ENCODE measurements at regions not wholly inside any gene's neighbourhood (a gene's known extent, or its start where the extent isn't known, plus 50 kb on each side); places are given as distances from the start of the nearest gene placed in this dataset.

DNA sequence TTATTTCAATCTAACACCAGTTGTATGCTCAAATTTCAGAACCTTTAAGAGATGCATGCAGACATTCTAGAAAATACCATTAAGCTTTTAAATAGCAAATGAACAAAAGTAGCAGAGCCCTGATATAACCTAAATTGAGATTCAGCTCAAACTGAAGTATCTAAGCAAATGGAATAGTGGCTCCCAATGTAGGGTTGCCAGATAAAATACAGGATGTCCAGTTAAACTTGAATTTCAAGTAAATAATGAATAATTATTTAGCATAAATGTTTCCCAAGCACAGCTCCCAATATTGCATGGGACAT, 171.1 kb upstream of the ATP11B start:
- POLR2A ChIA-PET = no interaction called here

GRCh38 chr3:182626484-182627467, 166.5 kb upstream of the ATP11B start:
- POLR2A ChIA-PET = no interaction called here
- TF ChIP-seq, protein P1, sequence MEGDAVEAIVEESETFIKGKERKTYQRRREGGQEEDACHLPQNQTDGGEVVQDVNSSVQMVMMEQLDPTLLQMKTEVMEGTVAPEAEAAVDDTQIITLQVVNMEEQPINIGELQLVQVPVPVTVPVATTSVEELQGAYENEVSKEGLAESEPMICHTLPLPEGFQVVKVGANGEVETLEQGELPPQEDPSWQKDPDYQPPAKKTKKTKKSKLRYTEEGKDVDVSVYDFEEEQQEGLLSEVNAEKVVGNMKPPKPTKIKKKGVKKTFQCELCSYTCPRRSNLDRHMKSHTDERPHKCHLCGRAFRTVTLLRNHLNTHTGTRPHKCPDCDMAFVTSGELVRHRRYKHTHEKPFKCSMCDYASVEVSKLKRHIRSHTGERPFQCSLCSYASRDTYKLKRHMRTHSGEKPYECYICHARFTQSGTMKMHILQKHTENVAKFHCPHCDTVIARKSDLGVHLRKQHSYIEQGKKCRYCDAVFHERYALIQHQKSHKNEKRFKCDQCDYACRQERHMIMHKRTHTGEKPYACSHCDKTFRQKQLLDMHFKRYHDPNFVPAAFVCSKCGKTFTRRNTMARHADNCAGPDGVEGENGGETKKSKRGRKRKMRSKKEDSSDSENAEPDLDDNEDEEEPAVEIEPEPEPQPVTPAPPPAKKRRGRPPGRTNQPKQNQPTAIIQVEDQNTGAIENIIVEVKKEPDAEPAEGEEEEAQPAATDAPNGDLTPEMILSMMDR (IDR thresholded peaks at IDR 0.05; ENCODE audit: control extremely low read depth, extremely low read depth, low read depth, missing control alignments) = no peak
- no peak for DNase-seq (ENCODE audit: extremely low spot score)
- CTCF ChIA-PET = interaction anchor here (2.2 to 3.3 kb wide), 2 partner anchors 11 to 12 kb away, joined by 7 to 11 read pairs; no protein-coding TSS in a partner anchor

More for the DNA sequence above, 171.1 kb upstream of the ATP11B start:
- DNase-seq (ENCODE audit: extremely low spot score) = no peak
- TF ChIP-seq, protein P1 (IDR thresholded peaks at IDR 0.05; ENCODE audit: control extremely low read depth, extremely low read depth, low read depth, missing control alignments) = no peak
- CTCF ChIA-PET = interaction anchor here (1.7 to 2.4 kb wide), 3 partner anchors 10 to 23 kb away, joined by 4 to 7 read pairs (median 5); no protein-coding TSS in a partner anchor

- TF ChIP-seq, protein P1 (IDR thresholded peaks at IDR 0.05; ENCODE audit: control extremely low read depth, extremely low read depth, low read depth, missing control alignments) = no peak
- POLR2A ChIA-PET = no interaction called here
- CTCF ChIA-PET = interaction anchor here (1.0 to 1.3 kb wide), 3 partner anchors 7 to 55 kb away, joined by 3 to 4 read pairs (median 3); no protein-coding TSS in a partner anchor
- DNase-seq (ENCODE audit: extremely low spot score) = no peak
These were observed 164.8 kb upstream of the ATP11B start for GRCh38 chr3:182628531-182628930.

DNA sequence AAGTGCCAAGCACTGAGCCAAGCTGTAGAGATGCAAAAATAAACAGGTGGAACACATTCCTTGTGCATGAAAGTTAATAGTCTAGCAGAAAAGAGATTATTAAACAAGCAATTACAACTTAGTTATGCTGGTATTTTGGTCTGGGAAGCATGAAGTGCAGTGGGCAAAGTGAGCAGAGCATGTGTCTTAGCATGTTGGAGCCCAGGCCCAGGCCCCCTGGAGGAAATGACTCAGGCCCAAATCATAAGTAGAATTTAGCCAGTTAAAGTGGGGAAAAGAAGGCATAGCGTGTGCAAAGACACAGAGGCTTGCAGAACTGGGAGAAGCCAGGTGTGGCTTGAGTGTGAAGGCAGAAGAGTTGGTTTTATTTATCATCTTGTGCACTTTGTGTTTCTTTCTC, 163.8 kb upstream of the ATP11B start:
- TF ChIP-seq, protein P1 (IDR thresholded peaks at IDR 0.05; ENCODE audit: control extremely low read depth, extremely low read depth, low read depth, missing control alignments) = no peak
- DNase-seq (ENCODE audit: extremely low spot score) = no peak
- CTCF ChIA-PET = interaction anchor here (1.0 kb wide), 1 partner anchor 8 kb away, joined by 3 read pairs; no protein-coding TSS in a partner anchor
- POLR2A ChIA-PET = no interaction called here

- TF ChIP-seq, protein P1 (IDR thresholded peaks at IDR 0.05; ENCODE audit: control extremely low read depth, extremely low read depth, low read depth, missing control alignments) = no peak
- ChIA-PET CTCF (interaction anchor here (1.3 kb wide), 1 partner anchor 13 kb away, joined by 3 read pairs; no protein-coding TSS in a partner anchor), POLR2A (no interaction called here)
- DNase-seq (ENCODE audit: extremely low spot score) = no peak
These were observed 161.9 kb upstream of the ATP11B start for GRCh38 chr3:182631183-182632076.

GRCh38 chr3:182632077-182632393, 161.3 kb upstream of the ATP11B start:
- no peak for DNase-seq (ENCODE audit: extremely low spot score)
- POLR2A ChIA-PET = no interaction called here

More at GRCh38 chr3:182632077-182632393, 161.3 kb upstream of the ATP11B start:
- TF ChIP-seq, protein P1 (IDR thresholded peaks at IDR 0.05; ENCODE audit: control extremely low read depth, extremely low read depth, low read depth, missing control alignments) = no peak
- CTCF ChIA-PET = interaction anchor here (1.3 kb wide), 1 partner anchor 11 kb away, joined by 5 read pairs; no protein-coding TSS in a partner anchor
